ENCODE measurements at regions not wholly inside any gene's neighbourhood (a gene's known extent, or its start where the extent isn't known, plus 50 kb on each side); places are given as distances from the start of the nearest gene placed in this dataset.
A peak's percentile ranks its signal among the peaks of the same experiment; 100 is the strongest.

- Histone ChIP-seq H3K4me3 (ENCODE audit: low read length) (no peak overlapping the region), H3K9ac (ENCODE audit: low read length) (no peak overlapping the region), H3K27me3 (ENCODE audit: insufficient read depth, low read depth, low read length) (no peaks in the 10 kb centered on the region), H2AFZ (ENCODE audit: low read depth, low read length) (no peak overlapping the region), H3K9me3 (ENCODE audit: low read length) (no peaks in the 10 kb centered on the region), H3K9me2 (ENCODE audit: insufficient read depth, low read length) (no peaks in the 10 kb centered on the region), H4K20me1 (ENCODE audit: insufficient read depth) (no peaks in the 10 kb centered on the region), H3K79me2 (replicated peaks; ENCODE audit: insufficient read depth, low read length) (no peaks in the 10 kb centered on the region), H3K27ac (ENCODE audit: low read length) (no peak overlapping the region), H3K36me3 (ENCODE audit: insufficient read depth, low read length) (no peaks in the 10 kb centered on the region), H3K4me2 (ENCODE audit: low read length) (no peak overlapping the region), H3F3A (ENCODE audit: insufficient read depth, low read length, poor library complexity, severe bottlenecking) (no peaks in the 10 kb centered on the region)
- TF ChIP-seq EZH2 (IDR thresholded peaks at IDR 0.05; ENCODE audit: borderline replicate concordance, insufficient read depth, low read length, poor library complexity, severe bottlenecking): no peak
- TF ChIP-seq REST (IDR thresholded peaks at IDR 0.05; ENCODE audit: borderline replicate concordance): no peak
- TF ChIP-seq POLR2AphosphoS5 (IDR thresholded peaks at IDR 0.05): no peak
- no peak for TF ChIP-seq TAF1 (IDR thresholded peaks at IDR 0.05; ENCODE audit: low read depth)
- TF ChIP-seq RAD21 (conservative IDR thresholded peaks at IDR 0.05): no peak
- no peak for TF ChIP-seq SMC3 (conservative IDR thresholded peaks at IDR 0.05; ENCODE audit: poor library complexity)
- TF ChIP-seq, protein P1, sequence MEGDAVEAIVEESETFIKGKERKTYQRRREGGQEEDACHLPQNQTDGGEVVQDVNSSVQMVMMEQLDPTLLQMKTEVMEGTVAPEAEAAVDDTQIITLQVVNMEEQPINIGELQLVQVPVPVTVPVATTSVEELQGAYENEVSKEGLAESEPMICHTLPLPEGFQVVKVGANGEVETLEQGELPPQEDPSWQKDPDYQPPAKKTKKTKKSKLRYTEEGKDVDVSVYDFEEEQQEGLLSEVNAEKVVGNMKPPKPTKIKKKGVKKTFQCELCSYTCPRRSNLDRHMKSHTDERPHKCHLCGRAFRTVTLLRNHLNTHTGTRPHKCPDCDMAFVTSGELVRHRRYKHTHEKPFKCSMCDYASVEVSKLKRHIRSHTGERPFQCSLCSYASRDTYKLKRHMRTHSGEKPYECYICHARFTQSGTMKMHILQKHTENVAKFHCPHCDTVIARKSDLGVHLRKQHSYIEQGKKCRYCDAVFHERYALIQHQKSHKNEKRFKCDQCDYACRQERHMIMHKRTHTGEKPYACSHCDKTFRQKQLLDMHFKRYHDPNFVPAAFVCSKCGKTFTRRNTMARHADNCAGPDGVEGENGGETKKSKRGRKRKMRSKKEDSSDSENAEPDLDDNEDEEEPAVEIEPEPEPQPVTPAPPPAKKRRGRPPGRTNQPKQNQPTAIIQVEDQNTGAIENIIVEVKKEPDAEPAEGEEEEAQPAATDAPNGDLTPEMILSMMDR (IDR thresholded peaks at IDR 0.05; ENCODE audit: poor library complexity, severe bottlenecking): no peak
- TF ChIP-seq EP300 (conservative IDR thresholded peaks at IDR 0.05; ENCODE audit: poor library complexity, severe bottlenecking): no peak
- no peak for TF ChIP-seq MXI1 (conservative IDR thresholded peaks at IDR 0.05; ENCODE audit: poor library complexity, severe bottlenecking)
Measured at GRCh38 chr20:16864069-16864468, 115.9 kb downstream of the OTOR start.

- H3K9me2 ChIP-seq (ENCODE audit: insufficient read depth, low read length): no peaks in the 10 kb centered on the region
- no peak overlapping the region for H3K4me3 ChIP-seq (ENCODE audit: low read length)
- H3K79me2 ChIP-seq (replicated peaks; ENCODE audit: insufficient read depth, low read length): no peaks in the 10 kb centered on the region
- H3F3A ChIP-seq (ENCODE audit: insufficient read depth, low read length, poor library complexity, severe bottlenecking): no peaks in the 10 kb centered on the region
- peak overlapping the region; percentile 2 for H3K27ac ChIP-seq (ENCODE audit: low read length)
- H3K36me3 ChIP-seq (ENCODE audit: insufficient read depth, low read length): no peaks in the 10 kb centered on the region
- TF ChIP-seq REST (IDR thresholded peaks at IDR 0.05; ENCODE audit: borderline replicate concordance) (no peak), RAD21 (conservative IDR thresholded peaks at IDR 0.05) (no peak), POLR2AphosphoS5 (IDR thresholded peaks at IDR 0.05) (no peak), EZH2 (IDR thresholded peaks at IDR 0.05; ENCODE audit: borderline replicate concordance, insufficient read depth, low read length, poor library complexity, severe bottlenecking) (no peak), EP300 (conservative IDR thresholded peaks at IDR 0.05; ENCODE audit: poor library complexity, severe bottlenecking) (no peak), MXI1 (conservative IDR thresholded peaks at IDR 0.05; ENCODE audit: poor library complexity, severe bottlenecking) (no peak)
- TF ChIP-seq, protein P1 (IDR thresholded peaks at IDR 0.05; ENCODE audit: poor library complexity, severe bottlenecking): no peak
- H3K4me2 ChIP-seq (ENCODE audit: low read length): no peak overlapping the region
- no peak overlapping the region for H3K9ac ChIP-seq (ENCODE audit: low read length)
- H3K9me3 ChIP-seq (ENCODE audit: low read length): no peaks in the 10 kb centered on the region
- H2AFZ ChIP-seq (ENCODE audit: low read depth, low read length): no peak overlapping the region
- no peaks in the 10 kb centered on the region for H3K27me3 ChIP-seq (ENCODE audit: insufficient read depth, low read depth, low read length)
- H4K20me1 ChIP-seq (ENCODE audit: insufficient read depth): no peaks in the 10 kb centered on the region
Measured at GRCh38 chr20:16864963-16865362, 116.8 kb downstream of the OTOR start.
